Body of pancreas (tissue), 4 donors: ENCODE measurements at regions not wholly inside any gene's neighbourhood (a gene's known extent, or its start where the extent isn't known, plus 50 kb on each side); places are given as distances from the start of the nearest gene placed in this dataset.

Source experiments
- CTCF ChIP-seq, 7 experiments: fragments of 450-650 bp in 4 of 7; fragments of 200-600 bp in 3 of 7; sonication (generic) in 3 of 7; IDR thresholded peaks; one replicate each; pipeline ENCODE4 v1.5.1; 2016 to 2019; ENCODE audit warnings: antibody characterized with exemption in 7 of 7
- POLR2A ChIP-seq, 3 donors: fragments of 450-650 bp; IDR thresholded peaks; one replicate each; pipeline ENCODE4 v1.6.1; 2016; ENCODE audit warnings: antibody characterized with exemption in 3 of 3, mild to moderate bottlenecking in 2 of 3

GRCh38 chr10:44282626-44283300 is 102.1 kb downstream of the CXCL12 start:
- TF ChIP-seq CTCF (IDR thresholded peaks at IDR 0.05) (no peak), POLR2A (IDR thresholded peaks at IDR 0.05) (no peak)
